Endodermal cell (in vitro differentiated cells): ENCODE measurements at regions not wholly inside any gene's neighbourhood (a gene's known extent, or its start where the extent isn't known, plus 50 kb on each side); places are given as distances from the start of the nearest gene placed in this dataset.

Source experiments
- DNase-seq: peaks from one replicate; pipeline ENCODE4 v3.0.0-alpha.2; 2017
- H3K27ac ChIP-seq: 2 replicates; pipeline ENCODE4 v1.5.1; 2013; ENCODE audit warnings: mild to moderate bottlenecking, low read depth, low read length, moderate library complexity
- H3K27me3 ChIP-seq: 2 replicates; pipeline ENCODE4 v1.6.1; 2013; ENCODE audit warnings: mild to moderate bottlenecking, low read length, moderate library complexity; ENCODE audit not compliant: insufficient read depth, control insufficient read depth, poor library complexity, severe bottlenecking
- H3K36me3 ChIP-seq: 2 replicates; pipeline ENCODE4 v1.7.0; 2013; ENCODE audit warnings: mild to moderate bottlenecking, low read length, moderate library complexity; ENCODE audit not compliant: control insufficient read depth, insufficient read depth
- H3K4me1 ChIP-seq: one replicate; pipeline ENCODE4 v1.7.0; 2013; ENCODE audit warnings: low read length; ENCODE audit not compliant: control insufficient read depth, insufficient read depth
- H3K4me3 ChIP-seq: 2 replicates; pipeline ENCODE4 v1.5.1; 2013; ENCODE audit warnings: mild to moderate bottlenecking, low read length, moderate library complexity
- H3K9ac ChIP-seq: 2 replicates; pipeline ENCODE4 v1.6.1; 2013; ENCODE audit warnings: mild to moderate bottlenecking, low read length, moderate library complexity; ENCODE audit not compliant: poor library complexity, severe bottlenecking; ENCODE audit errors: extremely low read depth
- H3K9me3 ChIP-seq: 2 replicates; pipeline ENCODE4 v1.6.1; 2013; ENCODE audit warnings: mild to moderate bottlenecking, low read length, moderate library complexity; ENCODE audit not compliant: control insufficient read depth
- H3K27ac Mint-ChIP-seq: 2 replicates; pipeline ENCODE4 v1.8.0; 2020; ENCODE audit warnings: mixed read lengths
- H3K27me3 Mint-ChIP-seq: 2 replicates; pipeline ENCODE4 v1.8.0; 2021; ENCODE audit warnings: mild to moderate bottlenecking, mixed read lengths; ENCODE audit not compliant: insufficient read depth
- H3K36me3 Mint-ChIP-seq: 2 replicates; pipeline ENCODE4 v1.8.0; 2020; ENCODE audit warnings: low read depth, mixed read lengths
- H3K4me1 Mint-ChIP-seq: 2 replicates; pipeline ENCODE4 v1.8.0; 2020; ENCODE audit warnings: mixed read lengths
- H3K4me3 Mint-ChIP-seq: 2 replicates; pipeline ENCODE4 v1.8.0; 2020; ENCODE audit warnings: mild to moderate bottlenecking, moderate library complexity, mixed read lengths
- H3K9me3 Mint-ChIP-seq: 2 replicates; pipeline ENCODE4 v1.8.0; 2020; ENCODE audit warnings: mild to moderate bottlenecking, mixed read lengths
- CTCF ChIP-seq: fragments of 200-600 bp; sonication (generic); conservative IDR thresholded peaks from 2 replicates; pipeline ENCODE4 v1.5.0; 2021; ENCODE audit warnings: antibody characterized with exemption, mild to moderate bottlenecking
- WGBS, 2 experiments: methylation state at CpG; one replicate each; pipeline versions ENCODE4 v1.1.5 to v1.1.7; 2013; ENCODE audit warnings: missing lambda C conversion rate in 2 of 2, mixed read lengths in 1 of 2; ENCODE audit not compliant: insufficient coverage in 1 of 2, insufficient read length in 1 of 2; 5-methylcytosine and 5-hydroxymethylcytosine counted together

- H3K27ac Mint-ChIP-seq, result no peak overlapping the region
- Histone ChIP-seq H3K27ac (no peak overlapping the region), H3K36me3 (no peaks in the 10 kb centered on the region), H3K27me3 (no peaks in the 10 kb centered on the region), H3K9ac (no peak overlapping the region), H3K4me1 (no peaks in the 10 kb centered on the region), H3K9me3 (no peaks in the 10 kb centered on the region), H3K4me3 (no peak overlapping the region)
- TF ChIP-seq CTCF, result no peak
- H3K27me3 Mint-ChIP-seq, result no peaks in the 10 kb centered on the region
- no peak overlapping the region for H3K4me3 Mint-ChIP-seq
- no peaks in the 10 kb centered on the region for H3K4me1 Mint-ChIP-seq
- no peaks in the 10 kb centered on the region for H3K36me3 Mint-ChIP-seq
- DNase-seq, result no peak
- 82 to 100% methylated on average over 2 to 3 of the region's 3 CpGs for WGBS, 2 experiments
- peaks cover 3% of the 10 kb centered on the region for H3K9me3 Mint-ChIP-seq
These were observed 807.7 kb upstream of the INTU start for GRCh38 chr4:126825083-126825482.

- Mint-ChIP-seq H3K27ac (no peak overlapping the region), H3K4me3 (no peak overlapping the region), H3K27me3 (no peaks in the 10 kb centered on the region), H3K9me3 (peaks cover 3% of the 10 kb centered on the region), H3K36me3 (no peaks in the 10 kb centered on the region), H3K4me1 (no peaks in the 10 kb centered on the region)
- no peak for TF ChIP-seq CTCF
- Histone ChIP-seq H3K9me3 (no peaks in the 10 kb centered on the region), H3K27ac (no peak overlapping the region), H3K36me3 (no peaks in the 10 kb centered on the region), H3K4me3 (no peak overlapping the region), H3K9ac (no peak overlapping the region), H3K4me1 (no peaks in the 10 kb centered on the region), H3K27me3 (no peaks in the 10 kb centered on the region)
- DNase-seq, result no peak
- WGBS, 2 experiments, result 93% methylated on average over 2 of the region's 2 CpGs; no CpG with 5 or more reads in 1 of the 2 experiments
These were observed 805.1 kb upstream of the INTU start for GRCh38 chr4:126827669-126828068.

DNA sequence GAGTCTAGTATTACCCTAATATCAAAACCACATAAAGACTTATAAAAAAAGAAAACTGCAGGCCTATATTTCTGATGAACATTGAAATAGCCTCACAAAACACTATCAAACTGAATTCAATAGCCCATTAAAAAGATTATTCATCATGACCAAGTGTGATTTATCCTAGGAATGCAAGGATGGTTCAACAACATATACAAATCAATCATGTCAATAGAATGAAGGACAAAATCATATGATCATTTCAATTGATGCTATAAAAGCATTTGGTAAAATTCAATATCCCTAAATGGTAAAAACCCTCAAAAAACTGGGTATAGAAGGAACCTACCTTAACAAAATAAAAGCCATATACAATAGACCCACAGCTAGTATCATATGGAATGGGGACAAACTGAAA is 797.9 kb upstream of the INTU start:
- no peaks in the 10 kb centered on the region for H3K27me3 Mint-ChIP-seq
- no peaks in the 10 kb centered on the region for H3K36me3 Mint-ChIP-seq
- H3K4me3 Mint-ChIP-seq, result no peak overlapping the region
- no peaks in the 10 kb centered on the region for H3K27me3 ChIP-seq
- no peaks in the 10 kb centered on the region for H3K36me3 ChIP-seq
- peaks cover 12% of the 10 kb centered on the region for H3K9me3 ChIP-seq
- no peak for DNase-seq
- H3K27ac ChIP-seq, result no peak overlapping the region
- H3K4me1 Mint-ChIP-seq, result no peaks in the 10 kb centered on the region
- no peak for TF ChIP-seq CTCF
- no peaks in the 10 kb centered on the region for H3K4me1 ChIP-seq
- H3K4me3 ChIP-seq, result no peak overlapping the region
- H3K9me3 Mint-ChIP-seq, result peaks cover 10% of the 10 kb centered on the region
- no peak overlapping the region for H3K9ac ChIP-seq
- no peak overlapping the region for H3K27ac Mint-ChIP-seq
